ENCODE measurements at regions not wholly inside any gene's neighbourhood (a gene's known extent, or its start where the extent isn't known, plus 50 kb on each side); places are given as distances from the start of the nearest gene placed in this dataset.

DNA sequence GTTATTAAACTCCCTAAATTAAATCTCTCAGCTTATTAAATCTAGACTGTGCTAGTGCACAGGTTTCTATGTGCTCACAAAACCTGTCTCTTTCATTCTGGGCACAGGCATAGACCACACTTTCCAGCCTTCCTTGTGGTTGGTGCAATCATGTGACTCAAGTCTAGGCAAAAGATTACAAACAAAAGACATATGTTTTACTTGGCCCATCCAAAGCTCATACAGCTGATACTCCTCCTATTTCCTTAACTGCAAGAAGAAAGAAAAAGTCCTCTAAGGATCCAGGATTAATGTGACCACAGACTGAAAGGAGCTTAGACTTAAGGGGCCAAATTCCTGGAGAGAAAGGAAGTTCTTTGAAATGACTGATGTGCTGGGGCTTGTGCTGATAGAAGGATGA is 731.3 kb upstream of the RAB6C start:
- H3K9me3 ChIP-seq = peaks cover 0 to 4% (median 0%) of the 10 kb centered on the region in 4 donors
- H3K27ac ChIP-seq = no peak overlapping the region
- DNase-seq (ENCODE audit: low spot score in 2 of 2) = no peak
- no peak overlapping the region for H3K4me3 ChIP-seq
- peaks cover 0 to 2% (median 0%) of the 10 kb centered on the region in 4 donors for H3K4me1 ChIP-seq
- H3K36me3 ChIP-seq = no peaks in the 10 kb centered on the region
- H3K27me3 ChIP-seq = no peaks in the 10 kb centered on the region
- TF ChIP-seq EP300 (IDR thresholded peaks at IDR 0.05) (no peak), POLR2A (IDR thresholded peaks at IDR 0.05) (no peak)
- TF ChIP-seq, protein P1, sequence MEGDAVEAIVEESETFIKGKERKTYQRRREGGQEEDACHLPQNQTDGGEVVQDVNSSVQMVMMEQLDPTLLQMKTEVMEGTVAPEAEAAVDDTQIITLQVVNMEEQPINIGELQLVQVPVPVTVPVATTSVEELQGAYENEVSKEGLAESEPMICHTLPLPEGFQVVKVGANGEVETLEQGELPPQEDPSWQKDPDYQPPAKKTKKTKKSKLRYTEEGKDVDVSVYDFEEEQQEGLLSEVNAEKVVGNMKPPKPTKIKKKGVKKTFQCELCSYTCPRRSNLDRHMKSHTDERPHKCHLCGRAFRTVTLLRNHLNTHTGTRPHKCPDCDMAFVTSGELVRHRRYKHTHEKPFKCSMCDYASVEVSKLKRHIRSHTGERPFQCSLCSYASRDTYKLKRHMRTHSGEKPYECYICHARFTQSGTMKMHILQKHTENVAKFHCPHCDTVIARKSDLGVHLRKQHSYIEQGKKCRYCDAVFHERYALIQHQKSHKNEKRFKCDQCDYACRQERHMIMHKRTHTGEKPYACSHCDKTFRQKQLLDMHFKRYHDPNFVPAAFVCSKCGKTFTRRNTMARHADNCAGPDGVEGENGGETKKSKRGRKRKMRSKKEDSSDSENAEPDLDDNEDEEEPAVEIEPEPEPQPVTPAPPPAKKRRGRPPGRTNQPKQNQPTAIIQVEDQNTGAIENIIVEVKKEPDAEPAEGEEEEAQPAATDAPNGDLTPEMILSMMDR (IDR thresholded peaks at IDR 0.05) = no peak

DNA sequence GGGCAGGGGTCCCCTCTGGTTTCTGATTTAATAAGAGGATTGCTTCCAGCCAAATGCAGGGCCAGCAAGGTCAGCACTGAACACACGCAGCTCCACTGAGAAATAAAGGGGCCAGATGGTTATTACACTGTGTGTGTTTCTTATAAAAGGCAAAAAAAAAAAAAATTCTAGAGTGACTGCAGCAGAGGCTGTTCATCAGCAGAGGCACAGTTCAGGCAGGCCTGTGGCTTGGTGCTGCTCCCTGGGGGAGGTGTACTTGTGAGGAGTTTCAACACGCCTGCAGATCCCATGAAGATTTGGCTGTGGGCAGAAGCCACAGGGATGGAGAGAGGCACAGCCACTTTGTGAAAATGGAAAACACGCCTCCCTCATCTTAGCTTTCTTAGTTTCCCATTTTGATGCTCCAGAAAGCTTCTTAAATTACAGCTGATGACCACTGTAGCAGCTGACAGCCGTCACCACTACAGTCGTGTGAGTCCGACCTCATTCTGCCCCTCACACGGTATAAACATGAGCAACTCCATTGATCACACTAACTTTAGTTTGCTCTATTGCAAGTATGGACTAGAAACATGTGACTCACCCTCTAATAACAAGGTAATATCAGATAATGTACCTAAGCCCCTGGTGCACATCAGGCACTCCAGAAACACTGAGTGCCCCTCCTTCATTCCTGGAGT is 726.5 kb upstream of the RAB6C start:
- DNase-seq (ENCODE audit: low spot score in 2 of 2) = no peak
- no peaks in the 10 kb centered on the region for H3K27me3 ChIP-seq
- TF ChIP-seq EP300 (IDR thresholded peaks at IDR 0.05) (no peak), POLR2A (IDR thresholded peaks at IDR 0.05) (no peak)
- TF ChIP-seq, protein P1 (IDR thresholded peaks at IDR 0.05) = no peak
- 56 to 60% methylated on average over 7 of the region's 7 CpGs for WGBS, 2 donors
- H3K36me3 ChIP-seq = no peaks in the 10 kb centered on the region
- H3K4me1 ChIP-seq = peaks cover 0 to 5% (median 0%) of the 10 kb centered on the region in 4 donors
- H3K4me3 ChIP-seq = no peak overlapping the region
- H3K27ac ChIP-seq = no peak overlapping the region
- peaks cover 0 to 2% (median 0%) of the 10 kb centered on the region in 4 donors for H3K9me3 ChIP-seq

DNA sequence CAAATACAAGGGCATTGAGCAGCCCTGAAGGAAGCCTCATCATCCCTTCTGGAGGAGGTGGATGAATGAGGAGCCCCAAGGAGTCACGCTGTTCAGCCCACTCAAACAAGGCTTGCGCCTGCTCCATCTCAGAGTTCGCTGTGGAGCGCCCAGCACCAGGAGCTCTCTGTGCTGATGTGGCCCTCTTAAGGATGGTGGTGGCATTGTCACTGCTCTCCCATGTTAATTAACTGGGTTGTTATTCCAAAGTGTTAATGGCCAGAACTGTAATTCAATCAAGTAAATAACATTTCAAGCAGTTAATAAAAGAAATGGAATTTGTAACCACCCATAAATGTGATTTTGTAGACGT is 726.0 kb upstream of the RAB6C start:
- 23 to 32% methylated on average over 5 of the region's 5 CpGs for WGBS, 2 donors
- no peaks in the 10 kb centered on the region for H3K36me3 ChIP-seq
- H3K4me1 ChIP-seq = peaks cover 0 to 5% (median 0%) of the 10 kb centered on the region in 4 donors
- no peak overlapping the region for H3K27ac ChIP-seq
- no peak overlapping the region for H3K4me3 ChIP-seq
- no peaks in the 10 kb centered on the region for H3K27me3 ChIP-seq
- DNase-seq (ENCODE audit: low spot score in 2 of 2) = no peak
- TF ChIP-seq, protein P1 (IDR thresholded peaks at IDR 0.05) = peak; percentile 5 to 46 (median 36)
- TF ChIP-seq POLR2A (IDR thresholded peaks at IDR 0.05) = no peak
- no peak for TF ChIP-seq EP300 (IDR thresholded peaks at IDR 0.05)
- peaks cover 0 to 8% (median 0%) of the 10 kb centered on the region in 4 donors for H3K9me3 ChIP-seq

DNA sequence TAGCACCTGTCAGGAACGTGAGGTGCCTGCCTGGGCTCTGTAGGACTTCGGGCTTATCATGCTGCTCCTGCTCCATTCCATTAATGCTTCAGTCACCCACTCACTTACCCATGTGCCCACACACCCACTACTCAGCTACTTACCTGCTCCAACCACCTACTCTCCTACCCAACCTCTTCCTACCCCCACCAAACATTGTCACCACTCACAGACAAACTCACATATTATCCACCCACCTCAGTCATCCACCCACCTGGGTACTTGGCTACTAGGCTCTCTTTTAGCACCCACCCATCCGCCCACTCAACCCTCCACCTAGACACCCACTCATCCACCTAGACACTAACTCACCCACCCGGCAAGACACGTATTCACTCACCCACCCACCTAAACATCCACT is 724.7 kb upstream of the RAB6C start:
- WGBS, 2 donors = 89 to 92% methylated on average over 5 of the region's 5 CpGs

More for the DNA sequence above, 724.7 kb upstream of the RAB6C start:
- H3K27me3 ChIP-seq = no peaks in the 10 kb centered on the region
- H3K27ac ChIP-seq = no peak overlapping the region
- H3K9me3 ChIP-seq = peaks cover 0 to 20% (median 2%) of the 10 kb centered on the region in 4 donors
- no peak overlapping the region for H3K4me3 ChIP-seq
- no peaks in the 10 kb centered on the region for H3K36me3 ChIP-seq
- no peak for DNase-seq (ENCODE audit: low spot score in 2 of 2)
- TF ChIP-seq, protein P1 (IDR thresholded peaks at IDR 0.05) = no peak
- TF ChIP-seq EP300 (IDR thresholded peaks at IDR 0.05) = no peak
- TF ChIP-seq POLR2A (IDR thresholded peaks at IDR 0.05) = no peak
- H3K4me1 ChIP-seq = peaks cover 0 to 5% (median 0%) of the 10 kb centered on the region in 4 donors
